ENCODE measurements at regions not wholly inside any gene's neighbourhood (a gene's known extent, or its start where the extent isn't known, plus 50 kb on each side); places are given as distances from the start of the nearest gene placed in this dataset.

GRCh38 chr5:63245271-63245670 lies 666.7 kb downstream of the LRRC70 start:
- no peak overlapping the region for H2AFZ ChIP-seq (ENCODE audit: low read length)
- intact Hi-C loops (cut with micrococcal nuclease; ENCODE audit: unreplicated experiment) = no loop called here
- CTCF ChIA-PET (ENCODE audit: unreplicated experiment) = no interaction called here

GRCh38 chr5:63240063-63240755 lies 661.6 kb downstream of the LRRC70 start:
- POLR2A ChIA-PET = no interaction called here
- Histone ChIP-seq H3K4me3 (ENCODE audit: low read depth, low read length, poor library complexity, severe bottlenecking) (no peak overlapping the region), H3K9me3 (ENCODE audit: low read length) (no peaks in the 10 kb centered on the region), H2AFZ (ENCODE audit: low read length) (no peak overlapping the region), H3K27ac (ENCODE audit: low read depth, low read length, poor library complexity, severe bottlenecking) (no peak overlapping the region), H4K20me1 (ENCODE audit: insufficient read depth, low read length) (no peaks in the 10 kb centered on the region), H3K4me1 (ENCODE audit: insufficient read depth, low read length, poor library complexity, severe bottlenecking) (no peaks in the 10 kb centered on the region), H3K4me2 (ENCODE audit: low read length) (no peak overlapping the region), H3K36me3 (ENCODE audit: insufficient read depth, low read length) (no peaks in the 10 kb centered on the region), H3K9me2 (ENCODE audit: insufficient read depth, low read length) (no peaks in the 10 kb centered on the region), H3K79me2 (ENCODE audit: insufficient read depth, low read depth, low read length) (no peaks in the 10 kb centered on the region)
- intact Hi-C loops (cut with micrococcal nuclease; ENCODE audit: unreplicated experiment) = no loop called here
- CTCF ChIA-PET (ENCODE audit: unreplicated experiment) = no interaction called here
- BruUV-seq (replicated peaks) = no TSS peak
- no peak for TF ChIP-seq EZH2phosphoT487 (IDR thresholded peaks at IDR 0.05; ENCODE audit: borderline replicate concordance, low read depth, low read length)
- no peak for TF ChIP-seq CTCF (conservative IDR thresholded peaks at IDR 0.05; ENCODE audit: low read length)
- DNase-seq (ENCODE audit: low spot score) = no peak

More at GRCh38 chr5:63245271-63245670, 666.7 kb downstream of the LRRC70 start:
- TF ChIP-seq EZH2phosphoT487 (IDR thresholded peaks at IDR 0.05; ENCODE audit: borderline replicate concordance, low read depth, low read length) = no peak
- no peak for TF ChIP-seq CTCF (conservative IDR thresholded peaks at IDR 0.05; ENCODE audit: low read length)
- H3K4me1 ChIP-seq (ENCODE audit: insufficient read depth, low read length, poor library complexity, severe bottlenecking) = no peaks in the 10 kb centered on the region
- H3K79me2 ChIP-seq (ENCODE audit: insufficient read depth, low read depth, low read length) = no peaks in the 10 kb centered on the region
- no peak overlapping the region for H3K4me3 ChIP-seq (ENCODE audit: low read depth, low read length, poor library complexity, severe bottlenecking)
- no peaks in the 10 kb centered on the region for H3K36me3 ChIP-seq (ENCODE audit: insufficient read depth, low read length)
- no peak for DNase-seq (ENCODE audit: low spot score)
- no peak overlapping the region for H3K27ac ChIP-seq (ENCODE audit: low read depth, low read length, poor library complexity, severe bottlenecking)
- no peaks in the 10 kb centered on the region for H3K9me2 ChIP-seq (ENCODE audit: insufficient read depth, low read length)
- no peaks in the 10 kb centered on the region for H3K9me3 ChIP-seq (ENCODE audit: low read length)
- POLR2A ChIA-PET = interaction anchor here (0.9 kb wide), 1 partner anchor 13 kb away, joined by 3 read pairs; no protein-coding TSS in a partner anchor
- H3K4me2 ChIP-seq (ENCODE audit: low read length) = no peak overlapping the region
- no peaks in the 10 kb centered on the region for H4K20me1 ChIP-seq (ENCODE audit: insufficient read depth, low read length)
- BruUV-seq (replicated peaks) = no TSS peak

- Histone ChIP-seq H3K79me2 (ENCODE audit: insufficient read depth, low read depth, low read length) (no peaks in the 10 kb centered on the region), H3K4me1 (ENCODE audit: insufficient read depth, low read length, poor library complexity, severe bottlenecking) (no peaks in the 10 kb centered on the region), H3K9me3 (ENCODE audit: low read length) (no peaks in the 10 kb centered on the region), H3K27ac (ENCODE audit: low read depth, low read length, poor library complexity, severe bottlenecking) (no peak overlapping the region), H2AFZ (ENCODE audit: low read length) (no peak overlapping the region), H4K20me1 (ENCODE audit: insufficient read depth, low read length) (no peaks in the 10 kb centered on the region), H3K36me3 (ENCODE audit: insufficient read depth, low read length) (no peaks in the 10 kb centered on the region), H3K4me2 (ENCODE audit: low read length) (no peak overlapping the region), H3K9me2 (ENCODE audit: insufficient read depth, low read length) (no peaks in the 10 kb centered on the region), H3K4me3 (ENCODE audit: low read depth, low read length, poor library complexity, severe bottlenecking) (no peak overlapping the region)
- BruUV-seq (replicated peaks) = no TSS peak
- TF ChIP-seq EZH2phosphoT487 (IDR thresholded peaks at IDR 0.05; ENCODE audit: borderline replicate concordance, low read depth, low read length) (no peak), CTCF (conservative IDR thresholded peaks at IDR 0.05; ENCODE audit: low read length) (no peak)
- intact Hi-C loops (cut with micrococcal nuclease; ENCODE audit: unreplicated experiment) = no loop called here
- ChIA-PET CTCF (ENCODE audit: unreplicated experiment) (no interaction called here), POLR2A (interaction anchor here (0.6 kb wide), 1 partner anchor 14 kb away, joined by 3 read pairs; no protein-coding TSS in a partner anchor)
- no peak for DNase-seq (ENCODE audit: low spot score)
Observed at GRCh38 chr5:63233911-63234310, 655.3 kb downstream of the LRRC70 start.
